HUES6 (cell line): ENCODE measurements at regions not wholly inside any gene's neighbourhood (a gene's known extent, or its start where the extent isn't known, plus 50 kb on each side); places are given as distances from the start of the nearest gene placed in this dataset.

Experiments
- H3K27ac ChIP-seq: 2 replicates; pipeline ENCODE4 v1.7.0; 2013; ENCODE audit warnings: low read depth, mild to moderate bottlenecking, low read length, inconsistent platforms
- H3K27me3 ChIP-seq: 2 replicates; pipeline ENCODE4 v1.6.1; 2013; ENCODE audit warnings: low read length; ENCODE audit not compliant: control insufficient read depth, insufficient read depth
- H3K36me3 ChIP-seq: 2 replicates; pipeline ENCODE4 v1.6.1; 2013; ENCODE audit warnings: low read length; ENCODE audit not compliant: control insufficient read depth, insufficient read depth
- H3K4me1 ChIP-seq: 2 replicates; pipeline ENCODE4 v1.6.1; 2013; ENCODE audit warnings: low read length; ENCODE audit not compliant: control insufficient read depth, insufficient read depth
- H3K4me3 ChIP-seq: 2 replicates; pipeline ENCODE4 v1.5.1; 2013; ENCODE audit warnings: low read depth, low read length
- H3K9ac ChIP-seq: one replicate; pipeline ENCODE4 v1.6.1; 2013; ENCODE audit warnings: mild to moderate bottlenecking, low read length
- H3K9me3 ChIP-seq: 2 replicates; pipeline ENCODE4 v1.6.1; 2013; ENCODE audit warnings: low read depth, low read length; ENCODE audit not compliant: control insufficient read depth, insufficient read depth

DNA sequence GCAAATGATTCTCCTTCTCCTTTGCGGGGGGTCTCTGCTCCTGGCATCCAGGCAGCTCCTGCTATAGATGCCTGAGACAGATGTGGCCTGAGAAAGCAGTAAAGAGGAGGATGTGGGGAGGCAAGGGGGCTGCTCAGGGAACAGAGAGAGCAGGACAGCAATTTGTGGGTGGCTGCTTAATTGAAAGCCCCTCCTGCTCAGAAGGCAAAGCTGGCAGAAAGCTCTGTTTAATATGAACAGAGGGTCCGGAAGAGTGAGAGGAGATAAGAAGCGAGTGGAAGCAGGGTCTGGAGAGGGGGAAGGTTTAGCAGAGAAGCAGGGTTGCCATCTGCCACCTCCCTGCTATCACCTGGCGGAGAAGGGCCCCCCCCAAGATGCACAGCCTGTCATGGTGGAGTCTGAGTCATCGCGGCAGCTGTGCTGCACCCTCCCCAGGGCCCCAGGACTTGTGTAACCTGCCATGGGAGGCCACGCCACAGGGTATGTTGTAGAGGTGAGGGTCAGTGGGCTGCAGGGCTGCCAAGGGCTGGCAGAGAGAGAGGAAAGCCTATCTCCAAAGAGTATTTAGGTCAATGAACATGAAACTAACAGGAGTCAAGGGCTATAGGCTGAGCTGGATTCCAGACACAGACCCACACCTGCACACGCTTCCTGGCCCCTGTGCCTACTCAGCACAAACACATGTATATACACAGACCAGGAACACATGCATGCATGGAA is 1109.8 kb upstream of the AUTS2 start:
- H3K9ac ChIP-seq: no peak overlapping the region
- no peaks in the 10 kb centered on the region for H3K36me3 ChIP-seq
- H3K9me3 ChIP-seq: no peaks in the 10 kb centered on the region
- H3K27me3 ChIP-seq: no peaks in the 10 kb centered on the region
- H3K27ac ChIP-seq: no peak overlapping the region
- no peaks in the 10 kb centered on the region for H3K4me1 ChIP-seq
- no peak overlapping the region for H3K4me3 ChIP-seq

DNA sequence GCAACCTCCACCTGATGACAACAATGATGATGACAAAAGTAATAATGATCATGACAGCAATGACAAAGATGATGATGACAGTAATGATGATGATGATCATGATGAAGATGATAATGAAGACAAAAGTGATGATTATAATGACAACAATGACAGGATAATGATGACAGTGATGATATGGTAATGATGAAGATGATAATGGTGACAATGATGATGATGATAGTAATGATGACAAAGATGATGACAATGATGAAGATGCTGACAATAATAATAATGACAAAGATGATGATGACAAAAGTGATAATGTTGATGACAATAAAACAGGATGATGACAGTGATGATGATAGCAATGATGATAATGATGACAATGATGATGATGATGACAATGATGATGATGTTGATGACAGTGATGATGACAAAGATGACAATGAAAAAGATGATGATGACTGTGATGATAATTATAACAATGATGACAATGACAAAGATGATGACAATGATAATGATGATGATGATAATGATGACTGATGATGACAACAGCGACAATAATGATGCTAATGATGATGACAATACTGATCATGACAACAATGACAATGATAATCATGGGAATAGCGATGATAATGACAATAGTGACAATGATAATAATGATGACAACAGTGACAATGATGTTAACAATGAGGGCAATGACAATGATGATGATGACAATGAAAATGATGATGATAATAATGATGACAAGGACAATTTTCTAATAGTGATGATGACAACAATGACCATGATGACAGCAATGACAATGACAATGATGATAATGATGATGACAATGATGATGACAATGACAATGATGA is 1106.5 kb upstream of the AUTS2 start:
- H3K27ac ChIP-seq: no peak overlapping the region
- H3K4me3 ChIP-seq: no peak overlapping the region
- H3K9ac ChIP-seq: no peak overlapping the region
- H3K36me3 ChIP-seq: no peaks in the 10 kb centered on the region
- no peaks in the 10 kb centered on the region for H3K4me1 ChIP-seq
- no peaks in the 10 kb centered on the region for H3K27me3 ChIP-seq
- H3K9me3 ChIP-seq: no peaks in the 10 kb centered on the region

DNA sequence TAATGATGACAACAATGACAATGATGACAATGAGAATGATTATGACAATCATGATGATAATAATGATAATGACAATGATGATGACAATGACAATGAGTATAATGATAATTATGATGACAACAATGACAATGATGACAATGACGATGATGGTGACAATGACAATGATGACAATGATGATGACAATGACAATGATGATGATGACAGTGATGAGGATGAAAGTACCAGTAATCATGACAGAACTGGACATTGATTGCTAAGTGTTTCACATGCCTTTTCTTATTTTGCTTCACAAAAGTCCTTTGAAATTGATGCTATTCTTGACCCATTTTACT is 1106.0 kb upstream of the AUTS2 start:
- Histone ChIP-seq H3K4me3 (no peak overlapping the region), H3K9ac (no peak overlapping the region), H3K36me3 (no peaks in the 10 kb centered on the region), H3K9me3 (no peaks in the 10 kb centered on the region), H3K4me1 (no peaks in the 10 kb centered on the region), H3K27ac (no peak overlapping the region), H3K27me3 (no peaks in the 10 kb centered on the region)

DNA sequence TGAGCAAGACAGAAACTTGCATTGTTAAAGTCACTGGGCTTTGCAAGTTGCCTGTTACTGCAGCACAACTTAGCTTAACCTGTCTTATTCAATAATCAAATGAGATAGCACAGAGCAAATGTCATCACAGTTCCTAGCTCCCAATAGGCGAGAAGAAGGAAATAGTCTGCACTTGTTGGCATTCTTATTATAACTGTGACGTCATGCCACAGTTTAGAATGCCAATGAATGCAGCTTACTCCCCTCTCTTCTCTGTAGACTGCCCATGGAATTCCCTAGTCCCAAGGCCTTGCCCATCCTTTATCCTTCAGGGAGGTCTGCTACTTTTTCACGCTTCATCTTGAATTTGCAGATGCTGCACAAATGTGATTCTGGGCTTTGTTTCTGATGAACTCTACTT is 1094.9 kb upstream of the AUTS2 start:
- H3K9ac ChIP-seq: no peak overlapping the region
- H3K4me1 ChIP-seq: no peaks in the 10 kb centered on the region
- no peak overlapping the region for H3K4me3 ChIP-seq
- H3K9me3 ChIP-seq: no peaks in the 10 kb centered on the region
- H3K36me3 ChIP-seq: no peaks in the 10 kb centered on the region
- no peaks in the 10 kb centered on the region for H3K27me3 ChIP-seq
- no peak overlapping the region for H3K27ac ChIP-seq

DNA sequence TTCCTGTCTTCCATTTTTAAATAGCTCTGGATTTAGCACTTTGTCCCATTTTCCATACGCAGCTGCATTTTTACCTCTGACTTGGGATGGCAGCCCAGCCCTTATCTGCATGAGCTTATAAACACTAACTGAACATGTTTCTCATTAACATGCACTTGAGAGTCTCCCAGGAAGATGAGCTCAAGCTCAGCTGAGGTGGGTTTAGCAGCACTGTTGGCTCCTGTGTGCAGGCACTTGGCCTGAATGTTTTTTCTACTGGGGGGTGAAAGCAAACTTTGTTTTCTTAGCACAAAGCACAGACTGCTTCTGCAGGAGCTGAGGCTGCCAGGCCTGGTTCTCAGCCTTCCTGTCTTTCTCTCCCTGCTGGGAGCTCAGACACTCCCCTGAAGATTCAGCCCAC is 1093.6 kb upstream of the AUTS2 start:
- no peaks in the 10 kb centered on the region for H3K4me1 ChIP-seq
- H3K27me3 ChIP-seq: no peaks in the 10 kb centered on the region
- H3K36me3 ChIP-seq: no peaks in the 10 kb centered on the region
- no peaks in the 10 kb centered on the region for H3K9me3 ChIP-seq
- H3K27ac ChIP-seq: no peak overlapping the region
- no peak overlapping the region for H3K4me3 ChIP-seq
- no peak overlapping the region for H3K9ac ChIP-seq

DNA sequence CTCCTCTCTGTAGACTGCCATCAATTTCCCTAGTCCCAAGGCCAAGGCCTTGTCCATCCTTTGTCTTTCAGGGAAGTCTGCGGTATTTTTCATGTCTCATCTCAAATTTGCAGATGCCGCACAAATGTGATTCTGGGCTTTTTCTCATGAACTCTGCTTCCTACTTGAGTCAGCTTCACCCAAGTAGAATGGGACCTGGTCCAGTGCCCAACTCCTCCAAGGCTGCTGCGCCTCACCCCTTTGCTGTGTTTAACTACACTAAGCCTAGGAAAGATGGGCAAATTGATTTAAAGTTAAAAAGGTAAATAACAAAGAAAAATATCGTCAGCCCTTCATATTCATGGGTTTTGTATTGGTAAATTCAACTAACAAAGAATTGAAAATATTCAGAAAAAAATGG is 1092.6 kb upstream of the AUTS2 start:
- H3K36me3 ChIP-seq: no peaks in the 10 kb centered on the region
- H3K4me1 ChIP-seq: peaks cover 4% of the 10 kb centered on the region; the same call in 1 of the 2 replicates
- H3K27me3 ChIP-seq: no peaks in the 10 kb centered on the region
- no peak overlapping the region for H3K27ac ChIP-seq
- H3K4me3 ChIP-seq: no peak overlapping the region
- no peaks in the 10 kb centered on the region for H3K9me3 ChIP-seq
- H3K9ac ChIP-seq: no peak overlapping the region

DNA sequence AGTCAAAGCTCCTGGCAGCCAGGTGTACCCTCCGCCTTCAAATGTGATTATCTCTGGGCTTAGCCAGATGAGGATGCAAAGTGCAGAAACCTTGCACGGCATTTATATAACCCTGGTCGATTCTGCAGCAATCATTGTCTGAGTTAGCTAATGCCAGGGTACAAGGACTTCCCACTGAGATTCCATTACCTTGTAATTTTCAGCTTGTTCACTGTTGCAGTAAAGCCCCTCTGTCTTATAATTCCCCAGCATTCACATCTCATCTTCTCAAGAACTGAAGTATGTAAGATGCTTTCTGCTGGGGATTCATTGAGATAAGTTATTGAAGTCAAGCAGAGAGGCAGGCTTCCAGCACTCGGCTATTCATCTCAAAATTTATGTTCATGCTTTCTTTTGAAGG is 1090.6 kb upstream of the AUTS2 start:
- Histone ChIP-seq H3K9me3 (no peaks in the 10 kb centered on the region), H3K27me3 (no peaks in the 10 kb centered on the region), H3K36me3 (no peaks in the 10 kb centered on the region), H3K4me3 (no peak overlapping the region), H3K27ac (no peak overlapping the region), H3K9ac (no peak overlapping the region), H3K4me1 (peaks cover 7% of the 10 kb centered on the region)

DNA sequence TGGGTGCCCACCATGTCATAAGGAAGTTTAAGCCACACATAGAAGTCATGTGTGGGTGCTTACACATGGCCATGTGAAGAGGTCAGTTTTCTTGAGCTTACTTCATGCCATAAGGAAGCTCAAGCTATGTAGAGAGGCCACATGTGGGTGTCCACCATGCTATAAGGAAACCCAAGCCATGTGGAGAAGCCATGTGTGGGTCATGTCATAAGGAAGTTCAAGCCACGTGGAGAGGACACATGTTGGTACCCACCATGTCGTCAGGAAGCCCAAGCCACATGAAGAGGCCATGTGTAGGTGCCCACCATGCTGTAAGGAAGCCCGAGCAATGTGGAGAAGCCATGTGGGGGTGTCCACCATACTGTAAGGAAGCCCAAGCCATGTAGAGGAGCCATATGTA is 1089.2 kb upstream of the AUTS2 start:
- Histone ChIP-seq H3K36me3 (no peaks in the 10 kb centered on the region), H3K9me3 (no peaks in the 10 kb centered on the region), H3K9ac (no peak overlapping the region), H3K27me3 (no peaks in the 10 kb centered on the region), H3K4me3 (no peak overlapping the region), H3K27ac (no peak overlapping the region), H3K4me1 (peaks cover 7% of the 10 kb centered on the region)

DNA sequence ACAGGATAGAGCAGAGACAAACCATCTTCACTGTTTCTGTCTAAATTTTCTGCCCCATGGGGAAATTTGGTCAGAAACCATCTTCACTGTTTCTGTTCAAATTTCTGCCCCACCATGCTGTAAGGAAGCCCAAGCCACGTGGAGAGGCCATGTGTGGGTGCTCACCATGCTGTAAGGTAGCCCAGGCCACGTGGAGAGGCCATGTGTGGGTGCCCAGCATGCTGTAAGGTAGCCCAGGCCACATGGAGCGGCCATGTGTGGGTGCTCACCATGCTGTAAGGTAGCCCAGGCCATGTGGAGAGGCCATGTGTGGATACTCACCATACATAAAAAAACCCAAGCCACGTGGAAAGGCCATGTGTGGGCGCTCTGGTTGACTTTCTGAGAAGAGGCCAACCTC is 1088.7 kb upstream of the AUTS2 start:
- Histone ChIP-seq H3K4me3 (no peak overlapping the region), H3K36me3 (no peaks in the 10 kb centered on the region), H3K9ac (no peak overlapping the region), H3K27me3 (no peaks in the 10 kb centered on the region), H3K9me3 (no peaks in the 10 kb centered on the region), H3K4me1 (peaks cover 7% of the 10 kb centered on the region), H3K27ac (no peak overlapping the region)

DNA sequence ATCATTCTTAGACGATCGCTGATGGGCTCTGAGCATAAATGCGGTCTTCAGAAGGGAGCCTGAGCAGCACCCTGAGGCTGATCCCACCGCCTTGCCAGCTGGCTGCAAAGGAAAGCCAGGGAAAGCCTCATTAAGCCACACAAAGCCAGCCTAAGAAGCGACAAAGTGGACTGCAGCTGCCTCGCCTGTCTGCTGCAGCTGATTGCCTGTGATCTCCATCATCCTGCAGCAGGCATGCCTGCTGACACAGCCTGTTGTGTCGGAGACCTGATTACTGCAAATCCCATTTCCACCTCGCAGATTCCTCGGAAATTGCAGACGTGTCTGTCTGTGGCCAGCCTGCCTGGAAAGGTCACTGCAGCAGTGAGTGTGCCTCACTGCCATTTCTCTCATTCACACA is 1087.0 kb upstream of the AUTS2 start:
- H3K4me1 ChIP-seq: peaks cover 7% of the 10 kb centered on the region
- H3K36me3 ChIP-seq: no peaks in the 10 kb centered on the region
- H3K4me3 ChIP-seq: no peak overlapping the region
- no peak overlapping the region for H3K9ac ChIP-seq
- no peaks in the 10 kb centered on the region for H3K9me3 ChIP-seq
- no peaks in the 10 kb centered on the region for H3K27me3 ChIP-seq
- H3K27ac ChIP-seq: no peak overlapping the region

DNA sequence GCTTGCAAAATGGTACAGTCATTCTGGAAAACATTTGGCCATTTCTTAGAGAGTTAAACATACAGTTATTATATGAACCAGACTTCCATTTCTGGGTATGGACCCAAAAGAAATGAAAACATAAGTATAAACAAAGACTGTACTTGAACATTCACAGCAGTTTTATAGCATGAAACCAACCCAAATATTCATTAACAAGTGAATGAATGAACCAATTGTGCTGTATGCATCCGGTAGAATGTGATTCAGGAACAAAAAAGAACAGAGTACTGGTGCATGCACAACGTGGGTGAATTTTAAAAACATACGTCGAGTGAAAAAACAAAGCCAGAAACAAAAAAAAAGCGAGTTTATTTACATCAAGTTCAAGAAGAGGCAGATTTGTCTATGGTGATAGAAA is 1085.8 kb upstream of the AUTS2 start:
- no peaks in the 10 kb centered on the region for H3K27me3 ChIP-seq
- no peaks in the 10 kb centered on the region for H3K9me3 ChIP-seq
- H3K27ac ChIP-seq: no peak overlapping the region
- no peak overlapping the region for H3K4me3 ChIP-seq
- no peaks in the 10 kb centered on the region for H3K36me3 ChIP-seq
- H3K4me1 ChIP-seq: peaks cover 7% of the 10 kb centered on the region
- no peak overlapping the region for H3K9ac ChIP-seq
